Lower leg skin (tissue), 4 donors: ENCODE measurements at regions not wholly inside any gene's neighbourhood (a gene's known extent, or its start where the extent isn't known, plus 50 kb on each side); places are given as distances from the start of the nearest gene placed in this dataset.

Experiments
- DNase-seq, 2 donors: peaks; one replicate each; pipeline ENCODE4 v3.0.0-alpha.2; 2019; ENCODE audit warnings: low spot score in 2 of 2
- H3K4me3 ChIP-seq: fragments of 200-600 bp; sonication (generic); 2 replicates; pipeline ENCODE4 v1.5.1; 2017; ENCODE audit warnings: mild to moderate bottlenecking, low read depth; ENCODE audit not compliant: poor library complexity, severe bottlenecking
- CTCF ChIP-seq, 3 donors: fragments of 450-650 bp; IDR thresholded peaks; one replicate each; pipeline ENCODE4 v1.5.1; 2016; ENCODE audit warnings: antibody characterized with exemption in 3 of 3, mild to moderate bottlenecking in 3 of 3, moderate library complexity in 2 of 3
- POLR2A ChIP-seq, 2 donors: fragments of 450-650 bp; IDR thresholded peaks; one replicate each; pipeline ENCODE4 v1.6.1; 2016 to 2017; ENCODE audit warnings: antibody characterized with exemption in 2 of 2, mild to moderate bottlenecking in 1 of 2, moderate library complexity in 1 of 2
- WGBS, 2 donors: methylation state at CpG; one replicate each; pipeline ENCODE4 v1.1.5; 2018; 5-methylcytosine and 5-hydroxymethylcytosine counted together
- intact Hi-C: fragments of 100-400 bp; cut with DNase I; formaldehyde crosslinking; loops from one replicate; pipeline ENCODE4 v1.15.0; 2023; ENCODE audit warnings: low total_unique reads

GRCh38 chr1:113223546-113223945, 150.5 kb downstream of the LRIG2 start:
- 71 to 74% methylated on average over 9 of the region's 9 CpGs for whole genome bisulfite sequencing, 2 donors
- no peak overlapping the region for H3K4me3 ChIP-seq
- no peak for DNase-seq
- TF ChIP-seq POLR2A (IDR thresholded peaks at IDR 0.05) (no peak), CTCF (IDR thresholded peaks at IDR 0.05) (no peak)
- intact Hi-C loops = no loop called here

GRCh38 chr1:113226148-113226547, 153.2 kb downstream of the LRIG2 start:
- intact Hi-C loops = no loop called here
- H3K4me3 ChIP-seq = no peak overlapping the region
- no peak for DNase-seq
- WGBS, 2 donors = 74 to 82% methylated on average over 10 of the region's 10 CpGs
- no peak for TF ChIP-seq CTCF (IDR thresholded peaks at IDR 0.05)
- TF ChIP-seq POLR2A (IDR thresholded peaks at IDR 0.05) = no peak

- TF ChIP-seq POLR2A (IDR thresholded peaks at IDR 0.05) = no peak
- no peak for TF ChIP-seq CTCF (IDR thresholded peaks at IDR 0.05)
- WGBS, 2 donors = 66 to 70% methylated on average over 13 of the region's 13 CpGs
- DNase-seq = no peak
- intact Hi-C loops = no loop called here
- no peak overlapping the region for H3K4me3 ChIP-seq
These were observed 158.4 kb upstream of the MAGI3 start for GRCh38 chr1:113231866-113232265.

GRCh38 chr1:113233441-113233840, 156.9 kb upstream of the MAGI3 start:
- no peak for TF ChIP-seq POLR2A (IDR thresholded peaks at IDR 0.05)
- TF ChIP-seq CTCF (IDR thresholded peaks at IDR 0.05) = no peak
- no peak overlapping the region for H3K4me3 ChIP-seq
- WGBS, 2 donors = 82 to 87% methylated on average over 5 of the region's 5 CpGs
- intact Hi-C loops = no loop called here
- DNase-seq = no peak

- intact Hi-C loops = no loop called here
- H3K4me3 ChIP-seq = no peak overlapping the region
- no peak for DNase-seq
- 39 to 50% methylated on average over 2 of the region's 2 CpGs for WGBS, 2 donors
- no peak for TF ChIP-seq CTCF (IDR thresholded peaks at IDR 0.05)
- no peak for TF ChIP-seq POLR2A (IDR thresholded peaks at IDR 0.05)
These were observed 149.1 kb upstream of the MAGI3 start for GRCh38 chr1:113241237-113241636.

- H3K4me3 ChIP-seq = no peak overlapping the region
- WGBS, 2 donors = 41 to 50% methylated on average over 5 of the region's 5 CpGs
- TF ChIP-seq CTCF (IDR thresholded peaks at IDR 0.05) (no peak), POLR2A (IDR thresholded peaks at IDR 0.05) (no peak)
- no peak for DNase-seq
- intact Hi-C loops = no loop called here
These were observed 147.8 kb upstream of the MAGI3 start for GRCh38 chr1:113242481-113242880.
